Ureter (tissue), 1 donor: ENCODE measurements at regions not wholly inside any gene's neighbourhood (a gene's known extent, or its start where the extent isn't known, plus 50 kb on each side); places are given as distances from the start of the nearest gene placed in this dataset.

Experiments used
- DNase-seq: peaks from one replicate; pipeline ENCODE4 v3.0.0-alpha.2; 2020; ENCODE audit warnings: low spot score
- donor health status: DM: yes; HTN: yes; CAD: no.

- no peak for DNase-seq
Measured at GRCh38 chr4:138665851-138666250, 349.7 kb upstream of the NOCT start.

GRCh38 chr4:138663883-138664282 lies 351.7 kb upstream of the NOCT start:
- no peak for DNase-seq

- no peak for DNase-seq
Measured at GRCh38 chr4:138659812-138660316, 355.7 kb upstream of the NOCT start.

GRCh38 chr4:138659037-138659811 lies 356.4 kb upstream of the NOCT start:
- DNase-seq, result no peak

GRCh38 chr4:138658518-138658917 lies 357.1 kb upstream of the NOCT start:
- no peak for DNase-seq

GRCh38 chr4:138656990-138657389 lies 358.6 kb upstream of the NOCT start:
- no peak for DNase-seq

GRCh38 chr4:138655985-138656384 lies 359.6 kb upstream of the NOCT start:
- DNase-seq, result no peak

- DNase-seq, result no peak
Measured at GRCh38 chr4:138655286-138655685, 360.3 kb upstream of the NOCT start.

- no peak for DNase-seq
Measured at GRCh38 chr4:138650929-138651448, 364.6 kb upstream of the NOCT start.

GRCh38 chr4:138650495-138650894 lies 365.1 kb upstream of the NOCT start:
- DNase-seq, result no peak

GRCh38 chr4:138647433-138647832 lies 368.1 kb upstream of the NOCT start:
- no peak for DNase-seq

- no peak for DNase-seq
Measured at GRCh38 chr4:138646383-138646782, 369.2 kb upstream of the NOCT start.

GRCh38 chr4:138645289-138645688 lies 370.3 kb upstream of the NOCT start:
- no peak for DNase-seq

- no peak for DNase-seq
Measured at GRCh38 chr4:138644322-138644721, 371.3 kb upstream of the NOCT start.

- no peak for DNase-seq
Measured at GRCh38 chr4:138643827-138644226, 371.8 kb upstream of the NOCT start.

GRCh38 chr4:138639018-138639741 lies 376.4 kb upstream of the NOCT start:
- no peak for DNase-seq

- DNase-seq, result no peak
Measured at GRCh38 chr4:138636781-138637180, 378.8 kb upstream of the NOCT start.

- no peak for DNase-seq
Measured at GRCh38 chr4:138634915-138635314, 380.7 kb upstream of the NOCT start.

- DNase-seq, result no peak
Measured at GRCh38 chr4:138633580-138633904, 382.0 kb upstream of the NOCT start.

- DNase-seq, result no peak
Measured at GRCh38 chr4:138632856-138633579, 382.6 kb upstream of the NOCT start.

GRCh38 chr4:138630666-138631065 lies 384.9 kb upstream of the NOCT start:
- no peak for DNase-seq

GRCh38 chr4:138629669-138630068 lies 385.9 kb upstream of the NOCT start:
- no peak for DNase-seq
